Dendritic cell treated with granulocyte-macrophage colony-stimulating factor and Interleukin-4, amounts not matched to agents 40 ng/mL and 50 ng/mL, for 4 days (primary cell): ENCODE measurements at regions not wholly inside any gene's neighbourhood (a gene's known extent, or its start where the extent isn't known, plus 50 kb on each side); places are given as distances from the start of the nearest gene placed in this dataset.
"Not testable (repeated sequence)": the region's sequence is repeated elsewhere in the genome, so short reads cannot be mapped to it uniquely, and the experiment has no call there.

Experiments
- H3K27ac Mint-ChIP-seq: one replicate; pipeline ENCODE4 v1.8.0; 2022; ENCODE audit warnings: mild to moderate bottlenecking, mixed read lengths
- H3K27me3 Mint-ChIP-seq: one replicate; pipeline ENCODE4 v1.8.0; 2022; ENCODE audit warnings: mild to moderate bottlenecking, mixed read lengths
- H3K36me3 Mint-ChIP-seq: one replicate; pipeline ENCODE4 v1.8.0; 2022; ENCODE audit warnings: low read depth, mixed read lengths
- H3K4me1 Mint-ChIP-seq: one replicate; pipeline ENCODE4 v1.8.0; 2022; ENCODE audit warnings: low read depth, mixed read lengths
- H3K4me3 Mint-ChIP-seq: one replicate; pipeline ENCODE4 v1.8.0; 2022; ENCODE audit warnings: mild to moderate bottlenecking, moderate library complexity, mixed read lengths
- H3K9me3 Mint-ChIP-seq: one replicate; pipeline ENCODE4 v1.8.0; 2022; ENCODE audit warnings: mixed read lengths
- intact Hi-C: fragments of 100-400 bp; cut with micrococcal nuclease; formaldehyde crosslinking; loops from one replicate; pipeline ENCODE4 v1.15.0; 2022

GRCh38 chr5:7096294-7096693 lies 299.6 kb upstream of the ADCY2 start:
- Mint-ChIP-seq H3K9me3 (no peaks in the 10 kb centered on the region), H3K27me3 (no peaks in the 10 kb centered on the region), H3K36me3 (no peaks in the 10 kb centered on the region), H3K4me1 (no peaks in the 10 kb centered on the region), H3K4me3 (no peak overlapping the region), H3K27ac (no peak overlapping the region)
- intact Hi-C loops, result no loop called here

GRCh38 chr5:7105358-7105757 lies 290.6 kb upstream of the ADCY2 start:
- H3K9me3 Mint-ChIP-seq, result no peaks in the 10 kb centered on the region
- no peaks in the 10 kb centered on the region for H3K4me1 Mint-ChIP-seq
- no peak overlapping the region for H3K4me3 Mint-ChIP-seq
- no peaks in the 10 kb centered on the region for H3K36me3 Mint-ChIP-seq
- no peak overlapping the region for H3K27ac Mint-ChIP-seq
- intact Hi-C loops, result no loop called here
- H3K27me3 Mint-ChIP-seq, result no peaks in the 10 kb centered on the region

- no peak overlapping the region for H3K27ac Mint-ChIP-seq
- H3K4me3 Mint-ChIP-seq, result no peak overlapping the region
- no peaks in the 10 kb centered on the region for H3K36me3 Mint-ChIP-seq
- no peaks in the 10 kb centered on the region for H3K4me1 Mint-ChIP-seq
- H3K27me3 Mint-ChIP-seq, result no peaks in the 10 kb centered on the region
- peaks cover 25% of the 10 kb centered on the region for H3K9me3 Mint-ChIP-seq
- intact Hi-C loops, result no loop called here
Measured at GRCh38 chr5:7117961-7118360, 278.0 kb upstream of the ADCY2 start.

- Mint-ChIP-seq H3K27ac (no peak overlapping the region), H3K4me1 (no peaks in the 10 kb centered on the region), H3K4me3 (no peak overlapping the region), H3K36me3 (no peaks in the 10 kb centered on the region), H3K9me3 (peaks cover 35% of the 10 kb centered on the region), H3K27me3 (no peaks in the 10 kb centered on the region)
- intact Hi-C loops, result no loop called here
Measured at GRCh38 chr5:7131680-7132079, 264.3 kb upstream of the ADCY2 start.

DNA sequence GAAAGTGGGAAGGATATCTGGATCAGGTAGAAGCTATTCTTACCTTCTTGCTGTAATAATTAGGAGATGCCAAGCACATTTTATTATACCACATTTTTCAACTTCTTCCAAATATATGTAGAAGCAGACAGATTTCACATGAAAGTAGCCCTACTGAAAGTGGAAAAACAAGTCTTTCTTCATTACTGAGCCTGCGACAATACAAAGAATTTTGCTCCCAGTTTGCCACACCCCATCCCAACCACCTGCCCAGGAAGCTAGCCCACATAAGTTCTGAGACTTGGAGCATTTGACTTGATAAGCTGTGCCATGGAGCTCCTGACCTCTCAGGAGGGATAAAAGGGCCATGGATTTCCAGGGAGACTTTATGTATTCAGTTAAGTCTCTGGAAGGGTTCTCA lies 249.1 kb upstream of the ADCY2 start:
- Mint-ChIP-seq H3K9me3 (no peaks in the 10 kb centered on the region), H3K36me3 (no peaks in the 10 kb centered on the region), H3K27ac (no peak overlapping the region), H3K4me1 (no peaks in the 10 kb centered on the region), H3K27me3 (no peaks in the 10 kb centered on the region), H3K4me3 (no peak overlapping the region)
- intact Hi-C loops, result no loop called here

- Mint-ChIP-seq H3K9me3 (peaks cover 66% of the 10 kb centered on the region), H3K36me3 (no peaks in the 10 kb centered on the region), H3K27ac (no peak overlapping the region), H3K4me3 (no peak overlapping the region), H3K4me1 (no peaks in the 10 kb centered on the region), H3K27me3 (no peaks in the 10 kb centered on the region)
- intact Hi-C loops, result no loop called here
Measured at GRCh38 chr5:7157083-7157482, 238.9 kb upstream of the ADCY2 start.

DNA sequence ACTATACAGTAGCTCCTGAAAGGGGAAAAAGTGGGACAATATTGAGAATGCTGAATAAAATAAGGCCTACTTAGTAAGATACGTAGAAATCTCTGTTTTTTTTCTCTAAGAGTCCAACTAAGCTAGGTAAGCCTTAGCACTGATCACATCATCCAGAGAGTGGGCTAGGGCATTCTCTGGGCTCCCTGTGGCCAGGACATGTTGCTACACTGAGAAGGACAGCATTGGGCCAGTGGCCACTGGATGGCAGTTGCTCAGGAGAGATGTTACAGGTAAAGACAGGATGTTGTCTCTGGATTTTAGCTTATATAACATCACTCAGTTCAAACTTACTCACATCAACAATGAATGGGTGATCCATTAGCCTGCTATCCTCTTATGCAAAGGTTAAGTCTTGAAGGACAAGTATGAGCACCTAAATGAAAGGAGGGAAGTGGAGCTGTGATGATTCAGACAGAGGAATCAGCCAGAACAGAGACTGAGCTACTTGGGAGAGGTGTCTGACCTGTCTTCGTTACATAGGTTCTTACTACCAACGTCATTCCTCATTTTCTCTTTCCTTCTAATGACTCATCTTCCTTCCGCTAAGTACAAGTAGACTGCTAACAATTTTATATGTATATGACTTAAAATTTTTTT lies 226.6 kb upstream of the ADCY2 start:
- intact Hi-C loops, result no loop called here
- Mint-ChIP-seq H3K4me1 (no peaks in the 10 kb centered on the region), H3K9me3 (peaks cover 17% of the 10 kb centered on the region), H3K27ac (no peak overlapping the region), H3K36me3 (no peaks in the 10 kb centered on the region), H3K4me3 (no peak overlapping the region), H3K27me3 (no peaks in the 10 kb centered on the region)

DNA sequence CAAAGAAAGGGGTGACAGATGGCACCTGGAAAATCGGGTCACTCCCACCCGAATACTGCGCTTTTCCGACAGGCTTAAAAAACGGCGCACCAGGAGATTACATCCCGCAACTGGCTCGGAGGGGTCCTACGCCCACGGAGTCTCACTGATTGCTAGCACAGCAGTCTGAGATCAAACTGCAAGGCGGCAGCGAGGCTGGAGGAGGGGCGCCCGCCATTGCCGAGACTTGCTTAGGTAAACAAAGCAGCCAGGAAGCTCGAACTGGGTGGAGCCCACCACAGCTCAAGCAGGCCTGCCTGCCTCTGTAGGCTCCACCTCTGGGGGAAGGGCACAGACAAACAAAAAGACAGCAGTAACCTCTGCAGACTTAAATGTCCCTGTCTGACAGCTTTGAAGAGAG lies 225.2 kb upstream of the ADCY2 start:
- H3K36me3 Mint-ChIP-seq, H3K27me3 Mint-ChIP-seq: not testable (repeated sequence)

GRCh38 chr5:7179364-7179763 lies 216.6 kb upstream of the ADCY2 start:
- H3K4me3 Mint-ChIP-seq, result no peak overlapping the region
- H3K27me3 Mint-ChIP-seq, result no peaks in the 10 kb centered on the region
- intact Hi-C loops, result no loop called here
- H3K9me3 Mint-ChIP-seq, result no peaks in the 10 kb centered on the region
- no peaks in the 10 kb centered on the region for H3K36me3 Mint-ChIP-seq
- H3K27ac Mint-ChIP-seq, result no peak overlapping the region
- no peaks in the 10 kb centered on the region for H3K4me1 Mint-ChIP-seq

More for the DNA sequence above, 225.2 kb upstream of the ADCY2 start:
- H3K4me3 Mint-ChIP-seq, H3K4me1 Mint-ChIP-seq, H3K27ac Mint-ChIP-seq, intact Hi-C loops: not testable (repeated sequence)
- H3K9me3 Mint-ChIP-seq, result peaks cover 17% of the 10 kb centered on the region

GRCh38 chr5:7181841-7182240 lies 214.1 kb upstream of the ADCY2 start:
- no peak overlapping the region for H3K4me3 Mint-ChIP-seq
- intact Hi-C loops, result no loop called here
- H3K36me3 Mint-ChIP-seq, result no peaks in the 10 kb centered on the region
- no peak overlapping the region for H3K27ac Mint-ChIP-seq
- peaks cover 1% of the 10 kb centered on the region for H3K27me3 Mint-ChIP-seq
- no peaks in the 10 kb centered on the region for H3K4me1 Mint-ChIP-seq
- H3K9me3 Mint-ChIP-seq, result no peaks in the 10 kb centered on the region

DNA sequence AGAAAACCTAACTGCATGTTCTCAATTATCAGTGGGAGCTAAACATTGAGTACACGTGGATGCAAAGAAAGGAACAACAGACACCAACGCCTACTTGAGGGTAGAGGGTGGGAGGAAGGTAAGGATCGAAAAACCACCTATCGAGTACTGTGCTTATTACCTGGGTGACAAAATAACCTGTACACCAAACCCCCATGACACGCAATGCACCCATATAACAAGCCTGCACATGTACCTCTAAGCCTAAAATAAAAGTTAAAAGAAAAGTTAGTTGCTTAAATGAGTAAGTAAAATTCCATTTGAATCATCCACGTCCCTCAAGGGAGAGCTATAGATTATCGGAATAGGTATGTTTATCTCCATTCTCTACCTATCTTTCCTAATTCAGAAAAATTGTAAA lies 210.2 kb upstream of the ADCY2 start:
- no peak overlapping the region for H3K4me3 Mint-ChIP-seq
- peaks cover 1% of the 10 kb centered on the region for H3K27me3 Mint-ChIP-seq
- no peak overlapping the region for H3K27ac Mint-ChIP-seq
- no peaks in the 10 kb centered on the region for H3K9me3 Mint-ChIP-seq
- intact Hi-C loops, result no loop called here
- H3K4me1 Mint-ChIP-seq, result no peaks in the 10 kb centered on the region
- no peaks in the 10 kb centered on the region for H3K36me3 Mint-ChIP-seq

DNA sequence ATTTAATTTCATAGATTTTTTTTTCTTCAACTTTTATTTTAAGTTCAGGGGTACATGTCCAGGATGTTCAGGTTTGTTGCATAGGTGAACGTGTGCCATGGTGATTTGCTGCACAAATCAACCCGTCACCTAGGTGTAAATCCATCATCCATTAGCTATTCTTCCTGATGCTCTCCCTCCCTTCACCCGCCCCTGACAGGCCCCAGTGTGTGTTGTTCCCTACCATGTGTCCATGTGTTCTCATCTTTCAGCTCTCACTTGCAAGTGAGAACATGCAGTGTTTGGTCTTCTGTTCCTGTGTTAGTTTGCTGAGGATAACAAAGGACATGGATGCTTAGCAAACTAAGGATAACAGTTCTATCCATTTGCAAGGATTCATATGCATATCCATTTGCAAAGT lies 209.1 kb upstream of the ADCY2 start:
- no peak overlapping the region for H3K4me3 Mint-ChIP-seq
- H3K4me1 Mint-ChIP-seq, result no peaks in the 10 kb centered on the region
- intact Hi-C loops, result no loop called here
- no peaks in the 10 kb centered on the region for H3K36me3 Mint-ChIP-seq
- H3K9me3 Mint-ChIP-seq, result peaks cover 4% of the 10 kb centered on the region
- H3K27me3 Mint-ChIP-seq, result peaks cover 1% of the 10 kb centered on the region
- H3K27ac Mint-ChIP-seq, result no peak overlapping the region

DNA sequence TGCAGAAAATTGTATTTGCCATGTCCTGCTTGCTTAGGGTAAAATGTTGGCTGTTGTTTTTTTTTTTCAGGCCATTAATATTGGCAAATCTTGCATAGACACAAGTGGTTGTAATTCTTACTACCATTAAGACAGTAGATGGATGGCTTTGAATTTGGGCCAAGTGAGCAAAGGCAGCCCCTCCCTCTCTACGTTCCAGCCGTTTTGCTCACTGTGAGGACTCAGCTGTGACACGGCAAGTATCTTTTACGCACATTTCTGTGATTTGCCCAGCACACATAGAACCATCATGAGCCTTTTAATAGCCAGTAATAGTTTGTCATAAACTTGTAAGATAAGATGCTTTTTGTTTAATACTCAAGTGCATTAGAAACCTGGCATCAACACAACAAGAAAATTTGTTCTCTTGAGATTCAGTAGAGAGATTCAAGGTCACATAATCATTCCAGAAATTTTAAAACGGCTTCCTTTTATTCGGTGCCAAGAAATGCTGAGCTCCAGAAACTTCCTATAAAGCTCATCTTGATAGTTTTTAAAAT lies 205.2 kb upstream of the ADCY2 start:
- H3K27ac Mint-ChIP-seq, result no peak overlapping the region
- intact Hi-C loops, result no loop called here

DNA sequence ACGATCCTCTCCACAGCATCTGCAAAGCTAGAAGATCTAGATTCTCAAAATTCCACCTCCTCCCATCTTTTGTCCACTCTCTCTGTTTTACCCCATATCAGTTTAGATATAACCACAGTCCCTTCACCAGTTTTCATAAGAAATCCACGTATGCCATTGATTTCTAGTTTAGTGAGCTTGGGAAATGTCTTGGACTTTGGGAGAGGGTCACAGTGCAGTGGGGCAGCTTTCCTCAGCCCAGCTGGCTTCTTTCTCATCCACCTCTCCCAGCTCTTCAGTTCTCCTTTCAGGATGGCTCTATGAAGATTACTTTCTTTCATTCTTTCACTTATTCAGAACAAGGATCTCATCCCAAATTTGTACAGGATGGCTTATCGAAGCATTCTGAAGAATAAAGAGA lies 203.9 kb upstream of the ADCY2 start:
- H3K27ac Mint-ChIP-seq, result no peak overlapping the region

More for the DNA sequence above, 205.2 kb upstream of the ADCY2 start:
- Mint-ChIP-seq H3K4me1 (no peaks in the 10 kb centered on the region), H3K36me3 (no peaks in the 10 kb centered on the region), H3K27me3 (no peaks in the 10 kb centered on the region), H3K9me3 (peaks cover 11% of the 10 kb centered on the region), H3K4me3 (no peak overlapping the region)

GRCh38 chr5:7202846-7203245 lies 193.1 kb upstream of the ADCY2 start:
- Mint-ChIP-seq H3K4me3 (no peak overlapping the region), H3K27me3 (no peaks in the 10 kb centered on the region), H3K4me1 (no peaks in the 10 kb centered on the region), H3K27ac (no peak overlapping the region), H3K9me3 (peaks cover 17% of the 10 kb centered on the region), H3K36me3 (no peaks in the 10 kb centered on the region)
- intact Hi-C loops, result no loop called here

More for the DNA sequence above, 203.9 kb upstream of the ADCY2 start:
- Mint-ChIP-seq H3K4me1 (no peaks in the 10 kb centered on the region), H3K4me3 (no peak overlapping the region), H3K36me3 (no peaks in the 10 kb centered on the region), H3K27me3 (no peaks in the 10 kb centered on the region), H3K9me3 (peaks cover 11% of the 10 kb centered on the region)
- intact Hi-C loops, result no loop called here
